H1 (cell line): ENCODE measurements at regions not wholly inside any gene's neighbourhood (a gene's known extent, or its start where the extent isn't known, plus 50 kb on each side); places are given as distances from the start of the nearest gene placed in this dataset.

ENCODE experiments used
- CTCF ChIA-PET: fragments of 300-600 bp; sonication (Branson Sonifier 250); formaldehyde crosslinking; loops from one replicate; lab custom pipeline; 2021; ENCODE audit not compliant: partially characterized antibody; lab: Charles Lee
- POLR2A ChIA-PET: fragments of 300-600 bp; sonication (Branson Sonifier 250); formaldehyde crosslinking; loops from one replicate; lab custom pipeline; 2021; ENCODE audit warnings: inconsistent platforms; ENCODE audit not compliant: partially characterized antibody; lab: Charles Lee
- DNase-seq, 2 experiments: peaks; one replicate each; pipeline versions ENCODE4 v3.0.0 to v3.0.0-alpha.2; 2010 to 2022; ENCODE audit warnings: low spot score in 2 of 2, low read depth in 1 of 2, mixed read lengths in 1 of 2
- FAIRE-seq: peaks from 2 replicates; lab custom pipeline; 2011; peaks lifted over from hg19 to GRCh38; lab: Jason Lieb, UNC
- H2AFZ ChIP-seq: 2 replicates; pipeline ENCODE4 v1.8.1; 2012; ENCODE audit warnings: low read length, inconsistent platforms
- H2AK5ac ChIP-seq: 2 replicates; pipeline ENCODE4 v1.6.1; 2013; ENCODE audit warnings: low read depth, low read length
- H2BK120ac ChIP-seq: replicated peaks from 2 replicates; pipeline ENCODE3; 2013; ENCODE audit warnings: low read depth, low read length, inconsistent platforms
- H2BK12ac ChIP-seq: 2 replicates; pipeline ENCODE4 v1.6.1; 2013; ENCODE audit warnings: low read depth, low read length
- H2BK15ac ChIP-seq: 2 replicates; pipeline ENCODE4 v1.6.1; 2013; ENCODE audit warnings: low read length
- H2BK20ac ChIP-seq: 2 replicates; pipeline ENCODE4 v1.6.1; 2013; ENCODE audit warnings: low read length
- H2BK5ac ChIP-seq: 2 replicates; pipeline ENCODE4 v1.6.1; 2013; ENCODE audit warnings: low read depth, low read length
- H3K14ac ChIP-seq: 2 replicates; pipeline ENCODE4 v1.6.1; 2013; ENCODE audit warnings: inconsistent platforms; ENCODE audit not compliant: insufficient read length
- H3K18ac ChIP-seq: 2 replicates; pipeline ENCODE4 v1.6.1; 2013; ENCODE audit warnings: low read length; ENCODE audit errors: extremely low read depth
- H3K23ac ChIP-seq: 2 replicates; pipeline ENCODE4 v1.6.1; 2013; ENCODE audit warnings: inconsistent platforms; ENCODE audit not compliant: insufficient read length
- H3K23me2 ChIP-seq: 2 replicates; pipeline ENCODE4 v1.6.1; 2013; ENCODE audit warnings: low read depth, low read length
- H3K27ac ChIP-seq: 2 replicates; pipeline ENCODE4 v1.6.1; 2011; ENCODE audit warnings: low read depth, low read length, inconsistent platforms
- H3K27me3 ChIP-seq, 4 experiments: replicated peaks in 1 of 4; 1 replicate in 1 of 4; 2 replicates in 3 of 4; pipeline versions ENCODE4 v1.6.1 to v1.8.1; 2011 to 2013; ENCODE audit warnings: low read length in 3 of 4, mild to moderate bottlenecking in 3 of 4, inconsistent platforms in 2 of 4, mixed read lengths in 2 of 4, moderate library complexity in 1 of 4; ENCODE audit not compliant: control insufficient read depth in 3 of 4, insufficient read depth in 3 of 4; ENCODE audit errors: extremely low read depth in 1 of 4
- H3K36me3 ChIP-seq, 4 experiments: 2 replicates each; pipeline versions ENCODE4 v1.6.1 to v1.8.1; 2011 to 2013; ENCODE audit warnings: mild to moderate bottlenecking in 4 of 4, low read length in 3 of 4, moderate library complexity in 2 of 4, control low read depth in 1 of 4, inconsistent platforms in 1 of 4; ENCODE audit not compliant: insufficient read depth in 4 of 4, control insufficient read depth in 2 of 4
- H3K4ac ChIP-seq: replicated peaks from 2 replicates; pipeline ENCODE3; 2013; ENCODE audit warnings: low read length, low read depth, mixed read lengths, inconsistent platforms; ENCODE audit not compliant: insufficient read length
- H3K4me1 ChIP-seq, 4 experiments: replicated peaks in 1 of 4; 1 replicate in 1 of 4; 2 replicates in 3 of 4; pipeline versions ENCODE4 v1.6.1 to v1.8.1; 2011 to 2013; ENCODE audit warnings: low read length in 3 of 4, inconsistent platforms in 2 of 4, mixed read lengths in 1 of 4; ENCODE audit not compliant: insufficient read depth in 4 of 4, control insufficient read depth in 3 of 4
- H3K4me2 ChIP-seq, 2 experiments: 2 replicates each; pipeline versions ENCODE4 v1.6.1 to v1.8.1; 2011 to 2013; ENCODE audit warnings: low read depth in 2 of 2, low read length in 2 of 2, control low read depth in 1 of 2, inconsistent platforms in 1 of 2, mild to moderate bottlenecking in 1 of 2; ENCODE audit not compliant: insufficient read depth in 1 of 2
- H3K4me3 ChIP-seq, 4 experiments: fragments of 200-600, 300-600 bp in 1 of 4; sonication (generic), shearing (Covaris generic), sonication (Bioruptor Twin) in 1 of 4; 2 replicates each; pipeline versions ENCODE4 v1.5.1 to v1.8.1; 2011 to 2016; ENCODE audit warnings: low read length in 4 of 4, low read depth in 3 of 4, control low read depth in 2 of 4, inconsistent platforms in 2 of 4, mild to moderate bottlenecking in 2 of 4, mixed read lengths in 1 of 4, moderate library complexity in 1 of 4; ENCODE audit not compliant: insufficient read depth in 2 of 4; ENCODE audit errors: extremely low read depth in 1 of 4
- H3K56ac ChIP-seq: replicated peaks from 2 replicates; pipeline ENCODE3; 2013; ENCODE audit warnings: low read depth, mild to moderate bottlenecking, mixed read lengths, low read length, inconsistent platforms; ENCODE audit not compliant: insufficient read length
- H3K79me1 ChIP-seq: 2 replicates; pipeline ENCODE4 v1.6.1; 2013; ENCODE audit warnings: low read depth, low read length, control low read depth
- H3K79me2 ChIP-seq, 2 experiments: 2 replicates each; pipeline versions ENCODE4 v1.6.1 to v1.8.1; 2012 to 2013; ENCODE audit warnings: low read length in 2 of 2, mild to moderate bottlenecking in 2 of 2, inconsistent platforms in 1 of 2; ENCODE audit not compliant: insufficient read depth in 2 of 2, control insufficient read depth in 1 of 2
- H3K9ac ChIP-seq, 4 experiments: replicated peaks in 1 of 4; 1 replicate in 1 of 4; 2 replicates in 3 of 4; pipeline versions ENCODE4 v1.6.1 to v1.8.1; 2011 to 2013; ENCODE audit warnings: low read depth in 3 of 4, low read length in 3 of 4, control low read depth in 2 of 4, mild to moderate bottlenecking in 2 of 4, moderate library complexity in 2 of 4, inconsistent platforms in 1 of 4; ENCODE audit errors: extremely low read depth in 1 of 4
- H3K9me3 ChIP-seq, 2 experiments: 2 replicates each; pipeline versions ENCODE4 v1.6.1 to v1.8.1; 2012 to 2013; ENCODE audit warnings: mild to moderate bottlenecking in 2 of 2, moderate library complexity in 2 of 2, control low read depth in 1 of 2, inconsistent platforms in 1 of 2, low read depth in 1 of 2, low read length in 1 of 2, mixed read lengths in 1 of 2; ENCODE audit not compliant: insufficient read depth in 2 of 2
- H4K20me1 ChIP-seq, 2 experiments: replicated peaks in 1 of 2; 2 replicates each; pipeline versions ENCODE3 to v1.8.1; 2011 to 2013; ENCODE audit warnings: inconsistent platforms in 2 of 2, low read length in 2 of 2, mild to moderate bottlenecking in 1 of 2; ENCODE audit not compliant: insufficient read depth in 2 of 2, control insufficient read depth in 1 of 2
- H4K5ac ChIP-seq: 2 replicates; pipeline ENCODE4 v1.6.1; 2013; ENCODE audit warnings: low read length, low read depth, mixed read lengths, inconsistent platforms; ENCODE audit not compliant: insufficient read length
- H4K8ac ChIP-seq: 2 replicates; pipeline ENCODE4 v1.8.0; 2013; ENCODE audit warnings: mild to moderate bottlenecking, moderate library complexity, low read length, inconsistent platforms; ENCODE audit not compliant: insufficient read depth; ENCODE audit errors: extremely low read depth
- H4K91ac ChIP-seq: replicated peaks from 2 replicates; pipeline ENCODE3; 2013; ENCODE audit warnings: low read length, mixed read lengths, inconsistent platforms; ENCODE audit not compliant: insufficient read length
- CBX8 ChIP-seq: fragments of 300-800, 300-1000 bp; sonication (generic); IDR thresholded peaks from 2 replicates; pipeline ENCODE4 v1.7.1; 2016; ENCODE audit warnings: low read depth, low read length, borderline replicate concordance
- CTBP2 ChIP-seq: IDR thresholded peaks from 2 replicates; pipeline ENCODE4 v1.7.0; 2011; ENCODE audit warnings: borderline replicate concordance, mild to moderate bottlenecking, moderate library complexity, mixed read lengths, low read length; ENCODE audit not compliant: insufficient read depth, insufficient read length
- EGR1 ChIP-seq: IDR thresholded peaks from 2 replicates; pipeline ENCODE4 v1.6.1; 2011; ENCODE audit warnings: low read depth, low read length, borderline replicate concordance
- NRF1 ChIP-seq: IDR thresholded peaks from 2 replicates; pipeline ENCODE4 v1.6.1; 2011; ENCODE audit warnings: mild to moderate bottlenecking, low read depth, low read length, improper control_type of control experiment
- SIRT6 ChIP-seq: IDR thresholded peaks from one replicate; pipeline ENCODE4 v1.7.1; 2012; ENCODE audit warnings: low read length, inconsistent platforms
- SRF ChIP-seq: IDR thresholded peaks from 2 replicates; pipeline ENCODE4 v1.6.1; 2011; ENCODE audit warnings: mild to moderate bottlenecking, low read depth, low read length, moderate library complexity
- TAF7 ChIP-seq: optimal IDR thresholded peaks from 2 replicates; pipeline ENCODE3; 2011; ENCODE audit warnings: low read depth, mild to moderate bottlenecking, inconsistent platforms, low read length, moderate library complexity, borderline replicate concordance
- ZNF274 ChIP-seq: IDR thresholded peaks from 2 replicates; pipeline ENCODE4 v1.7.0; 2012; ENCODE audit warnings: low read length, borderline replicate concordance; ENCODE audit errors: extremely low read depth
- WGBS, 2 experiments: shearing (Covaris generic) in 1 of 2; methylation state at CpG; one replicate each; pipeline versions ENCODE4 v1.1.6 to v1.1.7; 2013 to 2015; ENCODE audit warnings: low lambda C conversion rate in 2 of 2, mixed read lengths in 2 of 2, inconsistent platforms in 1 of 2, low coverage in 1 of 2, missing lambda C conversion rate in 1 of 2; ENCODE audit not compliant: insufficient replicate concordance in 2 of 2, insufficient coverage in 1 of 2, insufficient read length in 1 of 2; ENCODE audit errors: extremely low coverage in 1 of 2, missing lambda C conversion rate in 1 of 2; 5-methylcytosine and 5-hydroxymethylcytosine counted together

DNA sequence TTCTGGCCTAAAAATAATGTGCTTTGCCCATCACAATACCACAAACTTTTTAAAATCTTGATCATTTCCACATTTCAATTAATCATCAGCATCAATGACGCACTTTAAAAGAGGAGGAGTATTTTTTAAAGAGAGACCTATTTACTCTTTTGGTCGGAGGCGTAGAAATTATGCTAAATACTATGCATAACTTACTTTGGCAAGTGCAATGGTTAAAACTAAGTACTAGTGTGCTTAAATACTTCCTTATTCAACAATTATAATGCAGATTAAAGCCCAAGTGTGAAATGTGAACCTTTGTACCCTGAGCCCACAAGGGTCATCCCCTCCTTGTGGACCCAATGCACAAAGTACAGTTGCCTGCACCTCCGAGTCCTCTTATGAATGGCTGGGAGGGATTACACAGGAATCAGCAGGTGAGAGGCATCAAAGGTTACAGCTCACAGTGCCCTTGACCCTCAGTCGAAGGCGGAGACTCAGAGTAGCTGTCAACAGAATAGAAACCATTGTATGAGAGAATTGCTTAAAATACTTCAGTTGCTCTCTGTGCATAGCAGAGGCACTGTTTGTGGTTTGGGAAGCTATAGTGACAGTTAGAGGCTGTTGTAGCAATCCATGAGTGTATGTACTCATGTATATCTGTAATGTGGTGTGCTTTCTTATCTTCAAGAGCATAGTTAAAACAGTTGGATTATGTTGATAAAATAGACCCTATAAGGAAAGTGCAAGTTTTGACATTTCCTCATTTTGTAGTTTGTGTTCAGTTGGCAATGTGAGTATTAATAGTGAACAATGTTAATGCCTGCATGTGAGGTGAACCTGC, 151.7 kb upstream of the ITGA4 start:
- H3K56ac ChIP-seq = no peak overlapping the region
- H3K4me1 ChIP-seq = peaks cover 0 to 6% (median 0%) of the 10 kb centered on the region in 4 experiments; a peak in 2 of 7 replicates
- H3K4me2 ChIP-seq = no peak overlapping the region
- no peak overlapping the region for H2BK120ac ChIP-seq
- no peaks in the 10 kb centered on the region for H3K36me3 ChIP-seq
- H4K91ac ChIP-seq = no peak overlapping the region
- H3K9ac ChIP-seq = peak overlapping the region in 1 of 4 experiments; percentile 18; a peak in 1 of 7 replicates
- H3K79me2 ChIP-seq = no peaks in the 10 kb centered on the region
- H2AK5ac ChIP-seq = no peak overlapping the region
- H3K18ac ChIP-seq = no peak overlapping the region
- no peaks in the 10 kb centered on the region for H3K9me3 ChIP-seq
- no peak overlapping the region for H3K4me3 ChIP-seq
- H4K20me1 ChIP-seq = no peaks in the 10 kb centered on the region
- H2BK12ac ChIP-seq = no peak overlapping the region
- no peaks in the 10 kb centered on the region for H3K27me3 ChIP-seq
- no peak overlapping the region for H4K8ac ChIP-seq
- no peak for DNase-seq
- no peak overlapping the region for H3K27ac ChIP-seq
- no peak overlapping the region for H3K23ac ChIP-seq
- TF ChIP-seq NRF1 (no peak), CBX8 (no peak), EGR1 (no peak), ZNF274 (no peak), CTBP2 (no peak), TAF7 (no peak), SIRT6 (no peak), SRF (no peak)
- TF ChIP-seq, all 59 proteins: peak for 0
- Histone ChIP-seq H3K14ac (no peak overlapping the region), H3K79me1 (no peaks in the 10 kb centered on the region), H2BK15ac (no peak overlapping the region), H3K4ac (no peak overlapping the region), H3K23me2 (no peaks in the 10 kb centered on the region; the same call in 1 of the 2 replicates), H2BK20ac (no peak overlapping the region), H2AFZ (no peak overlapping the region), H2BK5ac (no peak overlapping the region), H4K5ac (no peak overlapping the region)
- no peak for FAIRE-seq
- ChIA-PET POLR2A (interaction anchor here (0.8 kb wide), 1 partner anchor 165 kb away, joined by 3 read pairs; no protein-coding TSS in a partner anchor), CTCF (interaction anchor here (1.2 kb wide), 1 partner anchor 152 kb away, joined by 3 read pairs; no protein-coding TSS in a partner anchor)
- 74% methylated on average over 6 of the region's 6 CpGs; no CpG with 5 or more reads in 1 of the 2 experiments for WGBS, 2 experiments
